G401 (cell line): ENCODE measurements at regions not wholly inside any gene's neighbourhood (a gene's known extent, or its start where the extent isn't known, plus 50 kb on each side); places are given as distances from the start of the nearest gene placed in this dataset.

Experiments
- DNase-seq: peaks from one replicate; pipeline ENCODE4 v3.0.0-alpha.2; 2015; ENCODE audit warnings: low spot score
- in situ Hi-C: cut with HindIII; loops from 2 replicates; pipeline ENCODE4 v1.10.0; 2016; ENCODE audit warnings: low sequenced_read_pairs, mixed read lengths

- DNase-seq, result no peak
- in situ Hi-C loops, result no loop called here
These were observed 239.2 kb upstream of the GSE1 start for GRCh38 chr16:85373741-85374570.

- in situ Hi-C loops, result no loop called here
- peak; percentile 49 for DNase-seq
These were observed 238.6 kb upstream of the GSE1 start for GRCh38 chr16:85374571-85374872.

GRCh38 chr16:85375282-85375681 lies 237.8 kb upstream of the GSE1 start:
- in situ Hi-C loops, result no loop called here
- no peak for DNase-seq

GRCh38 chr16:85376292-85377095 lies 236.6 kb upstream of the GSE1 start:
- peak; percentile 81 for DNase-seq
- in situ Hi-C loops, result no loop called here

GRCh38 chr16:85377388-85378144 lies 235.6 kb upstream of the GSE1 start:
- no peak for DNase-seq
- in situ Hi-C loops, result no loop called here

GRCh38 chr16:85378145-85379040 lies 234.7 kb upstream of the GSE1 start:
- in situ Hi-C loops, result no loop called here
- DNase-seq, result no peak

- in situ Hi-C loops, result no loop called here
- DNase-seq, result no peak
These were observed 233.8 kb upstream of the GSE1 start for GRCh38 chr16:85379041-85380001.

- no peak for DNase-seq
- in situ Hi-C loops, result no loop called here
These were observed 233.1 kb upstream of the GSE1 start for GRCh38 chr16:85380002-85380395.

- DNase-seq, result no peak
- in situ Hi-C loops, result no loop called here
These were observed 232.0 kb upstream of the GSE1 start for GRCh38 chr16:85380905-85381737.

GRCh38 chr16:85381738-85382592 lies 231.2 kb upstream of the GSE1 start:
- in situ Hi-C loops, result no loop called here
- DNase-seq, result peak; percentile 69

- in situ Hi-C loops, result no loop called here
- no peak for DNase-seq
These were observed 230.4 kb upstream of the GSE1 start for GRCh38 chr16:85382717-85383118.

- no peak for DNase-seq
- in situ Hi-C loops, result no loop called here
These were observed 229.0 kb upstream of the GSE1 start for GRCh38 chr16:85383836-85384832.

- DNase-seq, result no peak
- in situ Hi-C loops, result no loop called here
These were observed 228.2 kb upstream of the GSE1 start for GRCh38 chr16:85384833-85385462.

- DNase-seq, result no peak
- in situ Hi-C loops, result no loop called here
These were observed 227.4 kb upstream of the GSE1 start for GRCh38 chr16:85385463-85386331.
